Retinal pigment epithelial cell (primary cell): ENCODE measurements at regions not wholly inside any gene's neighbourhood (a gene's known extent, or its start where the extent isn't known, plus 50 kb on each side); places are given as distances from the start of the nearest gene placed in this dataset.

ENCODE experiments used
- DNase-seq: peaks from one replicate; pipeline ENCODE4 v3.0.0-alpha.2; 2010; ENCODE audit warnings: low read depth
- H3K4me3 ChIP-seq: 2 replicates; pipeline ENCODE4 v1.5.1; 2011; ENCODE audit warnings: mild to moderate bottlenecking, low read length, control low read depth, moderate library complexity
- TF ChIP-seq, protein P1 (sequence below): conservative IDR thresholded peaks from 2 replicates; pipeline ENCODE4 v1.5.1; 2011; ENCODE audit warnings: low read depth, low read length, control low read depth, inconsistent platforms

GRCh38 chr1:184163674-184164465, 112.3 kb downstream of the TSEN15 start:
- H3K4me3 ChIP-seq: no peak overlapping the region
- TF ChIP-seq, protein P1, sequence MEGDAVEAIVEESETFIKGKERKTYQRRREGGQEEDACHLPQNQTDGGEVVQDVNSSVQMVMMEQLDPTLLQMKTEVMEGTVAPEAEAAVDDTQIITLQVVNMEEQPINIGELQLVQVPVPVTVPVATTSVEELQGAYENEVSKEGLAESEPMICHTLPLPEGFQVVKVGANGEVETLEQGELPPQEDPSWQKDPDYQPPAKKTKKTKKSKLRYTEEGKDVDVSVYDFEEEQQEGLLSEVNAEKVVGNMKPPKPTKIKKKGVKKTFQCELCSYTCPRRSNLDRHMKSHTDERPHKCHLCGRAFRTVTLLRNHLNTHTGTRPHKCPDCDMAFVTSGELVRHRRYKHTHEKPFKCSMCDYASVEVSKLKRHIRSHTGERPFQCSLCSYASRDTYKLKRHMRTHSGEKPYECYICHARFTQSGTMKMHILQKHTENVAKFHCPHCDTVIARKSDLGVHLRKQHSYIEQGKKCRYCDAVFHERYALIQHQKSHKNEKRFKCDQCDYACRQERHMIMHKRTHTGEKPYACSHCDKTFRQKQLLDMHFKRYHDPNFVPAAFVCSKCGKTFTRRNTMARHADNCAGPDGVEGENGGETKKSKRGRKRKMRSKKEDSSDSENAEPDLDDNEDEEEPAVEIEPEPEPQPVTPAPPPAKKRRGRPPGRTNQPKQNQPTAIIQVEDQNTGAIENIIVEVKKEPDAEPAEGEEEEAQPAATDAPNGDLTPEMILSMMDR: no peak
- peak; percentile 44 for DNase-seq

- TF ChIP-seq, protein P1: no peak
- H3K4me3 ChIP-seq: no peak overlapping the region
- no peak for DNase-seq
Observed at GRCh38 chr1:184164536-184164935, 113.0 kb downstream of the TSEN15 start.

DNA sequence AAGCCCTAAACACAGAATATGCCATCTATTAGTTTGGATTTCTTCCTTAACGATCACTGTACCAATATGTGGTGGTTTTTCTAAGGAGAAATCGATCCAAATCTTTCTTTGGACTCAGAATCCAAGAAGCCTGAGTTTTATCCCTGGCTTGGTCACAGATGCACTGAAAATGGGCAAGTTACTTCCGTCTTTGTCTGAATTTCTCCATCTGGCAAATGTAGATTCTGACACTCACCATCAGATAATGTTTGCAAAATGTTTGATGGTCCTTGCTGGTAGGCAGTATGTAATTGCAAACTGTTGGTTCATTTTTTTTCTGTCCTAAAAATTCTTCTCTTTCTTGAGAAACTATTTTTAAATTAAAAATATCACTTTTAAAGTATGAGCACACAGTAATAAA, 115.0 kb downstream of the TSEN15 start:
- no peak for DNase-seq
- H3K4me3 ChIP-seq: no peak overlapping the region
- TF ChIP-seq, protein P1: no peak

- no peak for DNase-seq
- TF ChIP-seq, protein P1: no peak
- no peak overlapping the region for H3K4me3 ChIP-seq
Observed at GRCh38 chr1:184167352-184167751, 115.8 kb downstream of the TSEN15 start.

GRCh38 chr1:184170719-184171118, 119.2 kb downstream of the TSEN15 start:
- DNase-seq: no peak
- TF ChIP-seq, protein P1: no peak
- no peak overlapping the region for H3K4me3 ChIP-seq

DNA sequence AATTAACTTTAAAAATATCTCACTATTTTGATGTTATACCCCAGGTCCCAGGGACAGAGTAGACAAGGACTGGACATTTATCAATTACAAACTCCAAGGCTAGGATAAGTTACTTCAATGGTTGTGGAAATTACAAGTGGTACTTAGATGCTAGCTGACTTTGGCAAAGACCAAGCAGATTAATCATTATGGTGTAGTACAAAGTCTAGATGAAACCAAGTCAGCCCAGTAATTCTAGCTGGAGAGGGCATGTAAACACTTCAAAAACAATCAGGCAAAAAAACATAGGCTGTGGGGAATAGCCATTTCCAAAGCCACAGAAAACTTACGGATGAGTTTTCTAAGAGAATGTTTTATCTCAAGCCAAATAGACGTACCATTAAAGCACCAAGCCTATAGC, 124.5 kb downstream of the TSEN15 start:
- H3K4me3 ChIP-seq: no peak overlapping the region
- no peak for DNase-seq
- TF ChIP-seq, protein P1: no peak

GRCh38 chr1:184181044-184181443, 129.5 kb downstream of the TSEN15 start:
- TF ChIP-seq, protein P1: no peak
- DNase-seq: no peak
- H3K4me3 ChIP-seq: no peak overlapping the region
